ENCODE measurements at regions not wholly inside any gene's neighbourhood (a gene's known extent, or its start where the extent isn't known, plus 50 kb on each side); places are given as distances from the start of the nearest gene placed in this dataset.

DNA sequence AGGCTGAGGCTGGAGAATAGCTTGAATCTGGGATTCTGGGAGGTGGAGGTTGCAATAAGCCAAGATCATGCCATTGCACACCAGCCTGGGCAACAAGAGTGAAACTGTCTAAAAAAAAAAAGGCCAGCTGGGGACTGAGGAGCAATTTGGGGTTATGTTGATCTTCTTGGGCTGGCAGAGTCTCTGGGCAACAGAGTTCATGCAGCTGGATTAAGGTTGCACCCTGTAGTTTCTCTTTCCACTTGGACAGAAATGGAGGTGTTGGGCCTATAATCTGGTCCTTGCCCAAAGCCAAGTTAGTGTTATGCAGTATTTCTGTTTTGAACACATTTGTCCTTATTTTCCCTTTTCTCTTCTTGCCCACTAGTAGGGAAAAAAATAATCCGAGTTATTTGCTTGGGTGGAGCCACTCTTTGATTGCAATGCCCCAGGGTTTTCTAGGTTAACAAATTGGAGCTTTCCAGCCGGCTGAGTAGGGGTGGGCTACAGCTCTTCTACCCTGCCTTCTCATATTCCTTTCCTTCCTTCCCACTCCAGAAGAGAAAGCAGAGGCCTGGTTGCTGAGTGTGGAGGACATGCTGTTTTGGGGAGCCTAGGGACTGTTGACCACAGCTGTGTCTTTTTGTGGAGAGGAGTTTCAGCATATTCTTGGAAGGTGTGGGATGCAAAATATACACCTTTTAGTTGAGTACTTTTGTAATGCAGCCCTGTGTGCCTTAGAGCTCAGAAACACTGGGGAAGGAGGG, 213.9 kb downstream of the SOX4 start:
- DNase-seq (ENCODE audit: low read depth in 2 of 2, low spot score in 1 of 2) = no peak

- DNase-seq (ENCODE audit: low read depth in 2 of 2, low spot score in 1 of 2) = no peak
These were observed 214.5 kb downstream of the SOX4 start for GRCh38 chr6:21808045-21808470.

- DNase-seq (ENCODE audit: low read depth in 2 of 2, low spot score in 1 of 2) = no peak
These were observed 215.1 kb downstream of the SOX4 start for GRCh38 chr6:21808551-21809242.

- DNase-seq (ENCODE audit: low read depth in 2 of 2, low spot score in 1 of 2) = no peak
These were observed 217.9 kb downstream of the SOX4 start for GRCh38 chr6:21811484-21811883.

DNA sequence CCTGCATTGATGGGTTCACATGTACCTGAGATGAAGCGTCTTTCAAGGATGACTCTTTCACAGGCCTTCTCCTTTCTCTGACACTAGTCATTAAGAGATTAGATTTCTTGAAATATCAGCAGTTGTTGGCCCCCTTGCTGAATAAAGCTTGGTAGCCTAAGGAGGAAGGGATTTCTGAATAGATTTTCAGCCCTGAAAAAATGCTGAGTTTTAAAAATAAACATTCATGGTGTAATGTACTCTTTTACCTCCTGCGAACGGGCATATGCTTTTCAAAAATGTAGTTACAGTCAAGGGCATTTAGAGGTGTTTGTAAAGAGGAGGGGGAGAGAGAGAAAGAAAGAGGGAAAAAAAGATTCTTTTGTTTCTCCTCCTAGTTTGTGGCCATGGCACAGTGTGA, 222.7 kb downstream of the SOX4 start:
- DNase-seq (ENCODE audit: low read depth in 2 of 2, low spot score in 1 of 2) = no peak

DNA sequence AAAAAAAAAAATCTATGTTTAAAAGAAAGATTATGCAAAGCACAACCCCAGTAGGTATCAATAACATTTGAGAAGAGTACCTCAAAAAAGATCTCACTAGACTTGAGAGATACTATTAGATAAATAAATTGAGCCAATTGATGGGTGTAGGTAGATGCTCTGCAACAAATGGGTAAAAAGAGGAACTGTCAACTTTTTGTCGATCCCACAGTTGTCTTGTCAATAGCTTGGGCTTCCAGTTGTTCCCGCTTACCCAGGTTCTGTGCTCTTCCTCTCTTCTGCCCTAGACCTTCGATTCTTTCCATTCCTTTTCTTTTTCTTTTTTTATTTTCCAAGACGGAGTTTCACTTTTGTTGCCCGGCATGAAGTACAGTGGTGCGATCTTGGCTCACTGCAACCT, 226.9 kb downstream of the SOX4 start:
- no peak for DNase-seq (ENCODE audit: low read depth in 2 of 2, low spot score in 1 of 2)

DNA sequence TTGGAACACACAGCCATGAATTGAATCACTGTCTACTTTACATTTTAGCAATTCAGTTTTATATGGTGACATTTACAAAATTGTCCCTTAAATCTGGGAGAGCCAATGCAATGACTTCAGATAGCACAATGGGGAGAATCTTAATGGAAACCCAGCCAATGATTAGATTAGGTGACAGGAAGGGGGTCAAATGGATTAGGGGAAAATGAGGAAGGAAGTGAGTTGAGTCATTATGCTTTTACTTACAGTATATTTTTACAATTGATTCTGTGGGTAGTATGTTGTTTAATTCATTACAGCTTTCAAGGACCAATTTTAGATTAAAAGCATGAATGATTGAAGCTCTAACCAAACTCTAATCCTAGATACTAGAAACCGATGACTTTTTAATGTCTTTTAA, 229.8 kb downstream of the SOX4 start:
- DNase-seq (ENCODE audit: low read depth in 2 of 2, low spot score in 1 of 2) = no peak

- no peak for DNase-seq (ENCODE audit: low read depth in 2 of 2, low spot score in 1 of 2)
These were observed 231.1 kb downstream of the SOX4 start for GRCh38 chr6:21824431-21825177.

DNA sequence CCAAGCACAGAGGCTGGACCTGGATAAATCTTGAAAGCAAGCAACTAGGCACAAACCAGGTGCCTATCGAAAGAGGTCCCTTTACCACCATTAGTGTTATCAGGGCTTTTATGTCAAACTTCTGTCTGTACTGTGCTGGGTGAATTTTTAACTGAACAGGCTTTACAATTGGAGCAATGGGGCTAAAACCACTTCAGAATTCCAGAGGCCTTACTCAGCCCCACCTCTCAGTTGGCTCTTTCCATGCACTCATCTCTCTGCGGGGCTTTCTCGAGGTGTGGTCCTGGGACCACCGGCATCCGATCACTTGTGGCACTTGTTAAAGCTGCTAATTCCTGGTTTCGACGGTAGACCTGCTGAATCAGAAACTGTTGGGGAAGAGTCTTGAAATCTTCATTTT, 232.5 kb downstream of the SOX4 start:
- no peak for DNase-seq (ENCODE audit: low read depth in 2 of 2, low spot score in 1 of 2)

- no peak for DNase-seq (ENCODE audit: low read depth in 2 of 2, low spot score in 1 of 2)
These were observed 233.4 kb downstream of the SOX4 start for GRCh38 chr6:21826904-21827303.

DNA sequence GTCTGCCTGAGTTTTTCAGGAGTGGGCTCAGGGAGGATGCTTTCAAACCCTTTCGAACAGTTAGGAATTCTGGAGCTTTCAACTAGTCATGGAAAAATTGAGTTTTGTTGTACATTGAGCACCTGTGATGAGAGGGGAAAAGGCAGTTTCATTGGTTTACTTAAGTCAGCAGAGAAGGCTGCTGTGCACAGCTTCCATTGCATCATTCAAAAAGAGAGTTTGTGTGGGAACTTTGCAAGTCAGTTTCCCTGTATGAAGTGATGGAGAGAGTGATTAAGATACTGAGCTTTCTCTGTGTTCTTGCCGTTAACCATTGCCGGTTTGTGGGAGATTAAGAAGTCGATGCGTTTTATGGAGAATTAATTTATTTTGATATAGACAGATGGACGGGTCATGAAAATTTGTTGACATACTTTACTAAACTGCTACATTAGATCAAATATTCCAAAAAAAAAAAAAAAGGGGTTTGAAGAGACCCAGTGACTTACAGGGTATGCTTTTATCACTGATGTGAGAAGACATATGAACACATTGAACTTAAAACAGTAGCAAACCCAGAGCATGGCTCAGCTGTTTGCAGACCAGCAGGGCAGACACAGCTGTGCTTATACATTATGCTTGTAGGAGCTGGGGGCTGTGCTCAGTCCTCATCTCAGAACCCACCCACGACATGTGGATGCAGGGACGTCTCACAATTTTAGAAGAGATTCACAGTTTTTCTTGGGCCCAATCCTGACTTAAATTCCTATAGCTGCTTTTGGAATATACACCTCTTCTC, 234.1 kb downstream of the SOX4 start:
- no peak for DNase-seq (ENCODE audit: low read depth in 2 of 2, low spot score in 1 of 2)

- no peak for DNase-seq (ENCODE audit: low read depth in 2 of 2, low spot score in 1 of 2)
These were observed 235.2 kb downstream of the SOX4 start for GRCh38 chr6:21828704-21829103.

DNA sequence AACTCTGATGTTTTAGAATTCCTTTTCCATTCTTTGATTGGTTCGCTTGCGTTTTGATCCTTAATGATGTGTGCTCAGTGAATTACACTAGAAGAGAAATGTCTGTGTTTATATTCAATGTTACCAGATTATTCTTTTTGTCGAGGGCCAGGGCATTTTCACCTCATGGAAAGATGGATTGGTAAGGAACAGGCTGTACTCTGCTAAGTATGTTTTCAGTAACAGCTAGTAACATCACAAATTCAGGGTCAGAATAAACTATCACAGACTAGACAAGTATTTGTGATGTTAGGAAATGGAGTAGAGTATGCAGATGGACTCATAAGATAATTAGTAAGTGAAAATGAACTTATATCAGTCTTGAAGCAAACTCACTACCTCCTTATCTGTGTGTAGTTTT, 235.6 kb downstream of the SOX4 start:
- DNase-seq (ENCODE audit: low read depth in 2 of 2, low spot score in 1 of 2) = no peak

DNA sequence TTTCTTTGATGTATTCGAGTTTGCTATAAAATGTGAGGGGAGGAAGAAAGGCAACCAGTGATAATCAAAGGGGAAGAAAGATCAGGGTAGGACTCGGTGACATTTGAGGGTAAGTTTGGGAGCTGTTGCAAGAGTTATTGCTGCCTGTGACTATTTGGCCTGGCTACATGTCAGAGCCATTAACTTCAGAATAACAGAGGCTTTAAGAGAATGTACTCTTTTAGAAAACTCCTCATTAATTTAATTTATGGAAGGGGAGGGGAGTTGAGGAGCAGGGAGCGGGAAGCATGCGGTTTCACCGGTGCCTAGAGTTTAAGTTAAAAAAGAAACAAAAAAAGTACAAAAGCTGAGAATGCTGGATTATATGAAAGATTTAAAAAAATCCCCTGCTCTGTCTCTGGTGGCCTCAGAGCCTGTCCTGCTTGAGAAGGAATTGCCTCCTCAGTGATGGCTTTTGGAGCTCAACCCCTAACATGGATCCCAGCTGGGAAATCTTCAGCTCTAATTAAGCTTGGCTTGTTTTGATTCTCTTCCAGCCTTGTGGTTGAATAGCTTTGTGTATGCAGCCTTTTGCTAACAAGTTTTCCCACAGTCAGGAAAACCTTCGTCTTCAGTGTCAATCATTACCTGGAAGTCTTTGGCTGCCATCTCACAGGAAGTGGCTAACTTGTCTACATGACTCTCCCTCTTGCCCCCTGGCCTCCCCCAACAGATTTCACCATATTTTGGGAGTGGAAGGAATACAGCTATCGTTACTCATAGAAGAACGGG, 238.2 kb downstream of the SOX4 start:
- DNase-seq (ENCODE audit: low read depth in 2 of 2, low spot score in 1 of 2) = no peak

DNA sequence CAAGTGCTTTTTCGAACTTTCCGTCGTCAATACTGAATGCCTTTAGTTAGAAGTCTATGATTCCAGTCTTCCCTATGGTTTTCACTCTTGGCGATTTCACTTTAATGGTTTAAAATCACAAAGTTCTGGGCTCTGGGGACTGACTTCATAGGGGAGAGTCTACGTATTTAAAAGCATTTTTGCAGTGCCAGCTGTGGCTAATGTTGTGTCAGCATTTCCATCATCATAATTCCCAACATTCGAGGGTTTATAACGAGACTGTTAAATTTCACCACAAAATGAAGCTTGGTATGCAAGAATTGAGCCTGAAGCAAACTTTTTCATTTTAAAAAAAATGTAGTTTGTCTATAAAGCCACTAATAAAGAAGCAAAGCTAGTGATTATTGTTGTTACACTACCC, 242.7 kb downstream of the SOX4 start:
- no peak for DNase-seq (ENCODE audit: low read depth in 2 of 2, low spot score in 1 of 2)

DNA sequence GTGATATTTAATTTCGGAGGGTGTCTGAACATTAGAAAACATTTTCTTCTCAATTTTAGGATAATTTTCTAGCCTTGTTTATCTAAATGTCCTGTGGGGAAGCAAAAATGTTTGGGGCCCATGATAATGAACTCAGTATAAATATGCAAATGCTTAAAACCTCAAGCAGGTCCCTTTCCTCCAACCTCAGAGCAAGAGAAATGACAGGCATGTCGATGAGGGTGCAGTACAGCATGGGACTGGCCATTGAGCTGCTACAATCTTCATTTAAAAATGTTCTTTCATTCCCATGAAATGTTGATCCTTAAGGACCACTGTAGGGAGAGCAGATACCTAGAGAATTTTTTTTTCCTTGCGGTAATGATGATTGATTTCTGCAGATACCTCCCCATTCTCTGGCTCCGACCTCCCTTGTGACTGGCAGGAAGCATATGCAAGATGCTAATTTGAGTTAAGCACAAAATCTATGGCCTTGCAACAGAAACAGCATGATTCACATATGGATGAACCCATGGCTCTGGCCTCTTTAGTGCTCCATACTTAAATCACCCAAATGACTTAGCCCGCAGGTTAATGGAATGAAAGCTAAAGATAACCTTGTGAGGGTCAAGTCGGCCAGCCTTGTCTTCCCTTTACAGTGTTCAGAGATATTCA, 243.3 kb downstream of the SOX4 start:
- no peak for DNase-seq (ENCODE audit: low read depth in 2 of 2, low spot score in 1 of 2)

GRCh38 chr6:21840428-21840827, 246.9 kb downstream of the SOX4 start:
- no peak for DNase-seq (ENCODE audit: low read depth in 2 of 2, low spot score in 1 of 2)

DNA sequence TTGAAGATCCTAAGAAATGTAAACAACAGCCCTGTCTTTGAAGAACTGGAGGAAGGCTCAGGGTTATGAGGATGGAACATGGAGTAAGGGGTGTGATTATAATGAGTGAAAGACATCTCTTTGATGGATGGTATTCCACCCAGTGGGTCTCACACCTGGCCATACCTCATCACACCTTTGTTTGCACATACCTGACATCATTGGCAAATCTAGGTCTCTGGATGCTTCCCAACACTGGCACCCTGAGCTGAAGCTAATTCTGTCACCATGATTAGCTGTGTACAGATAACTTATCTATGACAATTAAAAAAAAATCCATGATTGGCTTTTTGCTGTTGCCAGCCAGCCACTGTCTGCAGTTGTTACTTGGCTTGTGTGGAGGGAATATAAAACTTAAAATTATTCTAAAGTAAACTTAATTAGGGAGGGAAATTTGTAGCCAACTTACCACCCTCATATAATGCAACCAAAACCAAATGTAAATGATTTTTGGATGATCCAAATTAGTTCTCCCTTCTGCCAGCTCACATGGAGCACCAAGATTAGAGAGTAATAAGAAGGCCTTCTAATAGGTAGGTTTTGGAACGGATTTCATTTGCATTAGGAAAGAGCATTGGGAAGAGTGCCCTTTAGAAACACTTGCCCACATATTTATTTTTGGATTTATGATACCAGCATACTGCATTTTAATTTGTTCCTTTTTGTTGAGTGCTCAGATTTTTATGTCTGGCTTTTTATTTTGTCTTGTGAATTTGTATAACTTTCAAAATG, 249.5 kb downstream of the SOX4 start:
- no peak for DNase-seq (ENCODE audit: low read depth in 2 of 2, low spot score in 1 of 2)

- no peak for DNase-seq (ENCODE audit: low read depth in 2 of 2, low spot score in 1 of 2)
These were observed 250.8 kb downstream of the SOX4 start for GRCh38 chr6:21844120-21844917.
